ENCODE measurements at regions not wholly inside any gene's neighbourhood (a gene's known extent, or its start where the extent isn't known, plus 50 kb on each side); places are given as distances from the start of the nearest gene placed in this dataset.

DNA sequence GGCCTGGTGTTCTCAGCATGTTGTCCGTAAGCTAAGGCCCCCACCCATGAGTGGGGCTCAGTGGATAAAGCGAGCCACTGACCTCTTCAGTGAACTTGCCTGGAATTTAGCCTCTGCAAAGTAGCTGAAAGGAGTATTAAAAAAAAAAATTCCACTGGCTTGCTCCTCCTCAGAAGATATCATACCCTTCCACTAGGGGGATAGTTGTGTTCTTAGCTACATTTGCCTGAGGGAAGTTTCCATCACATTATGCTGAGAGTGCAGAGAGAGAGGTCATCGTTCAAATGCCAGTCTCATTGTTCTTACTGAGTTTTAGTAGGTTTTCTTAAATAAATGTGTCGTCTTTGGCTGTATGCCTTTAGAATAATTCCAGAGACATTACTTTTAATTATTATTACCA, 879.7 kb downstream of the JRKL start:
- H3K27ac Mint-ChIP-seq, result no peak overlapping the region
- peak; percentile 47 for DNase-seq (ENCODE audit: low spot score)
- H2AFZ ChIP-seq (replicated peaks), result no peak overlapping the region
- H3K4me3 ChIP-seq, result no peak overlapping the region
- no peak overlapping the region for H3K9ac ChIP-seq
- H4K20me1 ChIP-seq (ENCODE audit: low read depth), result no peaks in the 10 kb centered on the region
- H3K9me3 Mint-ChIP-seq, result peaks cover 4% of the 10 kb centered on the region
- no peaks in the 10 kb centered on the region for H3K79me2 ChIP-seq (ENCODE audit: low read depth)
- TF ChIP-seq EZH2 (IDR thresholded peaks at IDR 0.05), result no peak
- TF ChIP-seq, protein P1, sequence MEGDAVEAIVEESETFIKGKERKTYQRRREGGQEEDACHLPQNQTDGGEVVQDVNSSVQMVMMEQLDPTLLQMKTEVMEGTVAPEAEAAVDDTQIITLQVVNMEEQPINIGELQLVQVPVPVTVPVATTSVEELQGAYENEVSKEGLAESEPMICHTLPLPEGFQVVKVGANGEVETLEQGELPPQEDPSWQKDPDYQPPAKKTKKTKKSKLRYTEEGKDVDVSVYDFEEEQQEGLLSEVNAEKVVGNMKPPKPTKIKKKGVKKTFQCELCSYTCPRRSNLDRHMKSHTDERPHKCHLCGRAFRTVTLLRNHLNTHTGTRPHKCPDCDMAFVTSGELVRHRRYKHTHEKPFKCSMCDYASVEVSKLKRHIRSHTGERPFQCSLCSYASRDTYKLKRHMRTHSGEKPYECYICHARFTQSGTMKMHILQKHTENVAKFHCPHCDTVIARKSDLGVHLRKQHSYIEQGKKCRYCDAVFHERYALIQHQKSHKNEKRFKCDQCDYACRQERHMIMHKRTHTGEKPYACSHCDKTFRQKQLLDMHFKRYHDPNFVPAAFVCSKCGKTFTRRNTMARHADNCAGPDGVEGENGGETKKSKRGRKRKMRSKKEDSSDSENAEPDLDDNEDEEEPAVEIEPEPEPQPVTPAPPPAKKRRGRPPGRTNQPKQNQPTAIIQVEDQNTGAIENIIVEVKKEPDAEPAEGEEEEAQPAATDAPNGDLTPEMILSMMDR (IDR thresholded peaks at IDR 0.05), result peak; percentile 61
- no peaks in the 10 kb centered on the region for H3K36me3 Mint-ChIP-seq
- no peak overlapping the region for H3K4me2 ChIP-seq
- H3K27me3 ChIP-seq, result no peaks in the 10 kb centered on the region
- no peaks in the 10 kb centered on the region for H3F3A ChIP-seq (ENCODE audit: low read depth)
- no peaks in the 10 kb centered on the region for H3K9me3 ChIP-seq (ENCODE audit: low read depth)
- no peak overlapping the region for H3K27ac ChIP-seq
- H3K27me3 Mint-ChIP-seq (ENCODE audit: insufficient read depth, low read depth), result no peaks in the 10 kb centered on the region
- H3K36me3 ChIP-seq, result no peaks in the 10 kb centered on the region
- no peaks in the 10 kb centered on the region for H3K4me1 ChIP-seq
- no peaks in the 10 kb centered on the region for H3K4me1 Mint-ChIP-seq
- H3K4me3 Mint-ChIP-seq, result no peak overlapping the region

DNA sequence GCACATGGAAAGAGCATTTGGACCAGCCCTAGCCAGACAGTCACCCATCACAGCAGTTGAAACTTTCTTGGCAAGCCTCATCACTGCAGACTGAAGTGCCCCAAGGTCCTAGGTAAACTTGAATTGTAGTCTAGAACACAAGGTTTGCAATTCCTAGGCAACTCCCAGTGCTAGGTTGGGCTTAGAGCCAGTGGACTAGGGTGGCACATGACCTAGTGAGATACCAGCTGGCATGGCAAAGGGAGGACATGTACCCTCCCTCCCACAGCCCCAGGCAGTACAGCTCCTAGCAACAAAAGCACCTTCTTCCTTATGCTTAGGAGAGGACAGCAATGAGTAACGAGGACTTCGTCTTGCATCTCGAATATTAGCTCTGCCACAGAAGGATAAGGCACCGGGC, 889.5 kb downstream of the JRKL start:
- H3K27ac ChIP-seq, result no peak overlapping the region
- Mint-ChIP-seq H3K9me3 (peaks cover 6% of the 10 kb centered on the region), H3K27ac (no peak overlapping the region), H3K36me3 (no peaks in the 10 kb centered on the region), H3K4me3 (no peak overlapping the region), H3K27me3 (ENCODE audit: insufficient read depth, low read depth) (no peaks in the 10 kb centered on the region), H3K4me1 (no peaks in the 10 kb centered on the region)
- H3K79me2 ChIP-seq (ENCODE audit: low read depth), result no peaks in the 10 kb centered on the region
- TF ChIP-seq EZH2phosphoT487 (IDR thresholded peaks at IDR 0.05), result no peak
- TF ChIP-seq, protein P1 (IDR thresholded peaks at IDR 0.05), result no peak
- TF ChIP-seq EZH2 (IDR thresholded peaks at IDR 0.05), result no peak
- no peaks in the 10 kb centered on the region for H3F3A ChIP-seq (ENCODE audit: low read depth)
- no peak overlapping the region for H3K9ac ChIP-seq
- no peak for DNase-seq (ENCODE audit: low spot score)
- H3K9me3 ChIP-seq (ENCODE audit: low read depth), result no peaks in the 10 kb centered on the region
- no peaks in the 10 kb centered on the region for H3K36me3 ChIP-seq
- no peaks in the 10 kb centered on the region for H3K4me1 ChIP-seq
- no peaks in the 10 kb centered on the region for H3K27me3 ChIP-seq
- no peak overlapping the region for H3K4me2 ChIP-seq
- no peak overlapping the region for H3K4me3 ChIP-seq
- H4K20me1 ChIP-seq (ENCODE audit: low read depth), result no peaks in the 10 kb centered on the region
- H2AFZ ChIP-seq (replicated peaks), result no peak overlapping the region

DNA sequence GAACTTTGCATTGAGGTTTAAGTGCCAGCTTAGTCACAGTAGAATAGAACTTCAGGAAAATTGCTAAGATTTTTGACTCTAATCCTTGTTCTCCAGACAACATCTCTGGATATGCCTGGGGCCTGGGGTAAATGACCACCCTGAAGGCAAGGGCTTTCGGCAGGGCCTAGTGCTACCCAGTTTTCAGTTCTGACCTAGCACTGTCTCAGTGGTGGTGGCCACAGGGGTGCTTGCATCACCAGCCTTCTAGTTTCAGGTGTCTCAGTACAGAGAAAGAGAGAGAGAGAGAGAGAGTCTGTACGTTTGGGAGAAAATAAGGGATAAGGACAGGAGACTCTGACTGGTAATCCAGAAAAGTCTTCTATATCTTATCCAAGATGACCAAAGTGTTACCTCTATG, 890.5 kb downstream of the JRKL start:
- Histone ChIP-seq H3K27me3 (no peaks in the 10 kb centered on the region), H3K4me2 (no peak overlapping the region), H3K4me1 (no peaks in the 10 kb centered on the region), H2AFZ (replicated peaks) (no peak overlapping the region), H3K9me3 (ENCODE audit: low read depth) (no peaks in the 10 kb centered on the region), H3K27ac (no peak overlapping the region), H3K36me3 (no peaks in the 10 kb centered on the region), H3K4me3 (no peak overlapping the region), H3K79me2 (ENCODE audit: low read depth) (no peaks in the 10 kb centered on the region), H4K20me1 (ENCODE audit: low read depth) (no peaks in the 10 kb centered on the region), H3F3A (ENCODE audit: low read depth) (no peaks in the 10 kb centered on the region), H3K9ac (no peak overlapping the region)
- no peak overlapping the region for H3K4me3 Mint-ChIP-seq
- no peaks in the 10 kb centered on the region for H3K4me1 Mint-ChIP-seq
- no peak overlapping the region for H3K27ac Mint-ChIP-seq
- TF ChIP-seq EZH2 (IDR thresholded peaks at IDR 0.05), result no peak
- TF ChIP-seq, protein P1 (IDR thresholded peaks at IDR 0.05), result no peak
- no peak for TF ChIP-seq EZH2phosphoT487 (IDR thresholded peaks at IDR 0.05)
- H3K9me3 Mint-ChIP-seq, result peaks cover under 1% of the 10 kb centered on the region
- no peaks in the 10 kb centered on the region for H3K27me3 Mint-ChIP-seq (ENCODE audit: insufficient read depth, low read depth)
- no peaks in the 10 kb centered on the region for H3K36me3 Mint-ChIP-seq
- DNase-seq (ENCODE audit: low spot score), result no peak

DNA sequence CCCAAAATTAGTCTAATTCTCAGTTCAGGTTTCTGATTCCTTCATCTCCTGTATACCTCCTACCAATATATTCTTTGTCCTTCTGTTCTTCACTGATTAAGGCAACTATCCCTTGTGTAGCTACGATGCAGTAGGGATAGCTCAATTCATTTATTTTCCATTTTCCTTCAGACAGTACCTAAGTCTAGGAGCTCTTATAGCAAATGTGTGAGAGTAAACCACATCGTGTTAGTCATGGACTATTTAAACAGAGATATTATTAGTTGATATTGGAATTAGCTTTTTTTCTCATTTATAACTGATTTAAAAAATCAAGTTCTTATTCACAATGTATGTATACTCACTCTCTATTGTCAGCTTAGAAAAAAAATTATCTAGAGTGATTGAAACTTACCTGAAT, 900.0 kb downstream of the JRKL start:
- no peaks in the 10 kb centered on the region for H3K36me3 Mint-ChIP-seq
- no peaks in the 10 kb centered on the region for H3K27me3 ChIP-seq
- peaks cover 3% of the 10 kb centered on the region for H3K9me3 Mint-ChIP-seq
- H3K4me3 Mint-ChIP-seq, result no peak overlapping the region
- H3K9me3 ChIP-seq (ENCODE audit: low read depth), result no peaks in the 10 kb centered on the region
- H3K36me3 ChIP-seq, result no peaks in the 10 kb centered on the region
- TF ChIP-seq EZH2phosphoT487 (IDR thresholded peaks at IDR 0.05) (no peak), EZH2 (IDR thresholded peaks at IDR 0.05) (no peak)
- TF ChIP-seq, protein P1 (IDR thresholded peaks at IDR 0.05), result no peak
- no peak for DNase-seq (ENCODE audit: low spot score)
- no peaks in the 10 kb centered on the region for H4K20me1 ChIP-seq (ENCODE audit: low read depth)
- no peak overlapping the region for H3K27ac Mint-ChIP-seq
- H3K27ac ChIP-seq, result no peak overlapping the region
- H3K4me1 ChIP-seq, result no peaks in the 10 kb centered on the region
- H3K79me2 ChIP-seq (ENCODE audit: low read depth), result no peaks in the 10 kb centered on the region
- no peak overlapping the region for H3K4me3 ChIP-seq
- H3K27me3 Mint-ChIP-seq (ENCODE audit: insufficient read depth, low read depth), result no peaks in the 10 kb centered on the region
- H3K4me2 ChIP-seq, result no peak overlapping the region
- no peak overlapping the region for H3K9ac ChIP-seq
- H2AFZ ChIP-seq (replicated peaks), result no peak overlapping the region
- no peaks in the 10 kb centered on the region for H3F3A ChIP-seq (ENCODE audit: low read depth)
- peaks cover 3% of the 10 kb centered on the region for H3K4me1 Mint-ChIP-seq
